SK-N-SH (cell line): ENCODE measurements at regions not wholly inside any gene's neighbourhood (a gene's known extent, or its start where the extent isn't known, plus 50 kb on each side); places are given as distances from the start of the nearest gene placed in this dataset.

Experiments
- CHD2 ChIP-seq: fragments of 150-350 bp; IDR thresholded peaks from 2 replicates; pipeline ENCODE4 v1.6.1; 2018; ENCODE audit warnings: low read length; ENCODE audit not compliant: partially characterized antibody
- EP300 ChIP-seq, 2 experiments: IDR thresholded peaks; 2 replicates each; pipeline versions ENCODE4 v1.4.0 to v1.6.1; 2012; ENCODE audit warnings: borderline replicate concordance in 1 of 2, low read depth in 1 of 2, low read length in 1 of 2
- EZH2phosphoT487 ChIP-seq: fragments of 200-600 bp; sonication (generic); IDR thresholded peaks from 2 replicates; pipeline ENCODE4 v1.6.1; 2017; ENCODE audit warnings: low read depth, mixed run types, mild to moderate bottlenecking, antibody characterized with exemption, moderate library complexity, borderline replicate concordance
- GATA2 ChIP-seq: sonication (generic); formaldehyde crosslinking; IDR thresholded peaks from 2 replicates; pipeline ENCODE4 v1.5.0; 2020; ENCODE audit warnings: mild to moderate bottlenecking, missing genetic modification reagents
- JUND ChIP-seq: IDR thresholded peaks from 2 replicates; pipeline ENCODE4 v1.4.0; 2012
- TAF1 ChIP-seq: IDR thresholded peaks from 2 replicates; pipeline ENCODE4 v1.6.1; 2012; ENCODE audit warnings: low read depth, mild to moderate bottlenecking, low read length, moderate library complexity, borderline replicate concordance
- TCF12 ChIP-seq: IDR thresholded peaks from 2 replicates; pipeline ENCODE4 v1.4.0; 2012
- TF ChIP-seq, protein P1 (sequence below): fragments of 200-600 bp; sonication (generic); IDR thresholded peaks from 2 replicates; pipeline ENCODE4 v1.6.1; 2017; ENCODE audit warnings: antibody characterized with exemption, mild to moderate bottlenecking, moderate library complexity
- TF ChIP-seq, protein P2 (sequence below): IDR thresholded peaks from 2 replicates; pipeline ENCODE4 v1.4.0; 2012; ENCODE audit warnings: low read depth
- TF ChIP-seq, protein P3 (sequence below): IDR thresholded peaks from 2 replicates; pipeline ENCODE4 v1.4.0; 2012; ENCODE audit warnings: low read depth, borderline replicate concordance

DNA sequence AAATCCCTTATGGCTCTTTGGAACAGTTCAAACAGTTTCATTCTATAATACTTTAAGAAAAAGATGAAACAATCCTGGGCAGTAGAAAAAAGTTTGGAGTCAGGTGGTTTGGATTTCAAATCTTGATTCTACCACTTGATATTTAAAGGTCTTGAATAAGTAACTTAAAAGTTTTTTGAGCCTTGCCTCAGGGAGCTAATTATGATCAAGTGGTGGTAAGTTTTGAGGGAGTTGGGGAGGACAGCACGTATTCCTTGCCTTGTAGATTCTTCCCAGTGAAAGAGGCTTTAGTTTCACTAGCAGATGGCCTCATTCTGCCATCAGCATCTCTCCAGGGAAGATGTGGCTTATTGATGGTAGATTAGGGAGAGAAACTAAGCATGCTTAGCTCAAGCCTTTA, 168.4 kb upstream of the CSNK1A1L start:
- TF ChIP-seq, protein P1, sequence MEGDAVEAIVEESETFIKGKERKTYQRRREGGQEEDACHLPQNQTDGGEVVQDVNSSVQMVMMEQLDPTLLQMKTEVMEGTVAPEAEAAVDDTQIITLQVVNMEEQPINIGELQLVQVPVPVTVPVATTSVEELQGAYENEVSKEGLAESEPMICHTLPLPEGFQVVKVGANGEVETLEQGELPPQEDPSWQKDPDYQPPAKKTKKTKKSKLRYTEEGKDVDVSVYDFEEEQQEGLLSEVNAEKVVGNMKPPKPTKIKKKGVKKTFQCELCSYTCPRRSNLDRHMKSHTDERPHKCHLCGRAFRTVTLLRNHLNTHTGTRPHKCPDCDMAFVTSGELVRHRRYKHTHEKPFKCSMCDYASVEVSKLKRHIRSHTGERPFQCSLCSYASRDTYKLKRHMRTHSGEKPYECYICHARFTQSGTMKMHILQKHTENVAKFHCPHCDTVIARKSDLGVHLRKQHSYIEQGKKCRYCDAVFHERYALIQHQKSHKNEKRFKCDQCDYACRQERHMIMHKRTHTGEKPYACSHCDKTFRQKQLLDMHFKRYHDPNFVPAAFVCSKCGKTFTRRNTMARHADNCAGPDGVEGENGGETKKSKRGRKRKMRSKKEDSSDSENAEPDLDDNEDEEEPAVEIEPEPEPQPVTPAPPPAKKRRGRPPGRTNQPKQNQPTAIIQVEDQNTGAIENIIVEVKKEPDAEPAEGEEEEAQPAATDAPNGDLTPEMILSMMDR: no peak
- no peak for TF ChIP-seq EZH2phosphoT487
- TF ChIP-seq CHD2: no peak
- no peak for TF ChIP-seq JUND
- TF ChIP-seq, protein P2, sequence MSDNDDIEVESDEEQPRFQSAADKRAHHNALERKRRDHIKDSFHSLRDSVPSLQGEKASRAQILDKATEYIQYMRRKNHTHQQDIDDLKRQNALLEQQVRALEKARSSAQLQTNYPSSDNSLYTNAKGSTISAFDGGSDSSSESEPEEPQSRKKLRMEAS: no peak
- TF ChIP-seq TAF1: no peak
- no peak for TF ChIP-seq TCF12
- no peak for TF ChIP-seq GATA2 (CRISPR knock-in tag)
- TF ChIP-seq, protein P3, sequence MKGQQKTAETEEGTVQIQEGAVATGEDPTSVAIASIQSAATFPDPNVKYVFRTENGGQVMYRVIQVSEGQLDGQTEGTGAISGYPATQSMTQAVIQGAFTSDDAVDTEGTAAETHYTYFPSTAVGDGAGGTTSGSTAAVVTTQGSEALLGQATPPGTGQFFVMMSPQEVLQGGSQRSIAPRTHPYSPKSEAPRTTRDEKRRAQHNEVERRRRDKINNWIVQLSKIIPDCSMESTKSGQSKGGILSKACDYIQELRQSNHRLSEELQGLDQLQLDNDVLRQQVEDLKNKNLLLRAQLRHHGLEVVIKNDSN: no peak
- no peak for TF ChIP-seq EP300 (IDR thresholded peaks at IDR 0.05; ENCODE audit: borderline replicate concordance in 1 of 2, low read depth in 1 of 2, low read length in 1 of 2)
